ENCODE measurements at regions not wholly inside any gene's neighbourhood (a gene's known extent, or its start where the extent isn't known, plus 50 kb on each side); places are given as distances from the start of the nearest gene placed in this dataset.
"Not testable (repeated sequence)": the region's sequence is repeated elsewhere in the genome, so short reads cannot be mapped to it uniquely, and the experiment has no call there.

DNA sequence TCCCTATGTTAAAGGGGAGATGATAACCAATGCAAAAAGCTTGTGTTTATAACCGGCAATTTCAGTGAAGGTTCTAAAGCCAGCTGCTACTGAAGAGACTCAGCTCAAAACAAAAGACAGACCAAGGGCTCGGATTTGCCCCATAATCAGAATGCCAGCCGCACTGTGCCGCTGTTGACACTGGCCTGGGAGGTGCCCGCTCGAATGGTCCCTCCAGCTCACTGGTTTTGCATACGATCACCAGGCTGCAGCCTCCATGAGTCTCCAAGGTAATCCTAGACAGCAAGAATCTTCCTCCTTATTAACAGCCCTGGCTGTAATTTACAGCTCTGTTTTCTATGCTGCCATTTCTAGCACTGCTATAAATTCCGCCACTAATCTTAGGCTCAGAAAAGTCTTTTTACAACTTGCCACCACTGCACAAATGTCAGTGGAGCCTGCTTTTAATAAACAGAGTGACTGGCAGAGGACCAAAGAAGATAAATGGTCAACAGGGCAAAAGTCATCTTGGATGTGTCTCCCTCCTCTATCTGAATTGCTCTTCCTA, 155.7 kb upstream of the SH3BP4 start:
- DNase-seq = no peak

DNA sequence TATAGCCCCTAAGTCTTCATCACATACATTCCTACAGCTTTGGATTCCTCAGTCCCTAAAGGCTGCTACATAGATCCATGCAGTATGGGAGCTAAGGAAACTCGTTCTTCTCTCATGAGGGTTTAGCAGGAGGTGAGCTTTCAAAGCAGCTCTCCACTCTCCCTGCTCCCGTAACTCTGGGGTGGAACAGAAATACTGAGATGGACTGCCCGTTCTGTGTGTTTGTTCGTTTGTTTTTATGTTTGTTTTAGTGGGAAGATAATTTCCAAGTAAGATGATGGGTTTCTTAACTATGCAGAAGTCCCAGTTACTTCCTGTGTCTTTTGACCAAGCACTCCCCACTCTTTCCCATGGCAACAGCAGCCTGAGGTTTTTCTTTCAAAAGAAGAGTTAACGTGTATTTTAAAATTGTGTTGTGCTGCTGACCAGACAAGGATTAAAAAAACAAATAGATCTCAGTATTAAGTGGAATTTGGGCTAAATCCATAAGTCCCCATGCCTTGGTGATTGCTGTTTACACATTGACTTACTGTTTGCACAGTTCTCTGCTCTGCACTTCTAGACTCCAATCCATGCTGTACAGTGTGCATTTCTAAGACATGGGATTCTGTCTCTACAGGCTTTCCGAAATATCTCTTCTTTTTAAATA, 156.4 kb upstream of the SH3BP4 start:
- DNase-seq = no peak

GRCh38 chr2:234794866-234795265, 157.0 kb upstream of the SH3BP4 start:
- DNase-seq = no peak

- no peak for DNase-seq
Measured at GRCh38 chr2:234793212-234793785, 158.5 kb upstream of the SH3BP4 start.

DNA sequence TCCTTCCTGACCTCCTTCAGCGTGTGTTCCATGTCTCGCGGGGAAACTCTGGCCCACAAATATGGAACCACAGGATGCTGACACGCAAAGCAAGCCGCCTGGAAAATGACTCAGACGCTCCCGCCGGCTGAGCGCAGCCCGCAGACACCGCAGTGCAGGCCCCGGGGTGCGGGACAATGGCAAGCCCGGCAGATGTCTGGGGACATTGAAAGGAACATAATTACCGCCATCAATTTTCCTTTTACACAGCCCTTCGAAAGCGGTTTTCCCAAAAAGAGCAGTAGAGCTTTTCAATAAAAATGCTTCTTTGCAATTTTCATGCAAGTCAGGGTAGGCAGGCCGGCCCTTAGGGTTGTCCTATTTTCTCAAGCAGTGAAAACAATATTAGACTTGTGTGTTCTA, 159.2 kb upstream of the SH3BP4 start:
- no peak for DNase-seq

GRCh38 chr2:234792096-234792495, 159.7 kb upstream of the SH3BP4 start:
- not testable (repeated sequence) for DNase-seq

- DNase-seq = no peak
Measured at GRCh38 chr2:234790380-234790779, 161.4 kb upstream of the SH3BP4 start.

DNA sequence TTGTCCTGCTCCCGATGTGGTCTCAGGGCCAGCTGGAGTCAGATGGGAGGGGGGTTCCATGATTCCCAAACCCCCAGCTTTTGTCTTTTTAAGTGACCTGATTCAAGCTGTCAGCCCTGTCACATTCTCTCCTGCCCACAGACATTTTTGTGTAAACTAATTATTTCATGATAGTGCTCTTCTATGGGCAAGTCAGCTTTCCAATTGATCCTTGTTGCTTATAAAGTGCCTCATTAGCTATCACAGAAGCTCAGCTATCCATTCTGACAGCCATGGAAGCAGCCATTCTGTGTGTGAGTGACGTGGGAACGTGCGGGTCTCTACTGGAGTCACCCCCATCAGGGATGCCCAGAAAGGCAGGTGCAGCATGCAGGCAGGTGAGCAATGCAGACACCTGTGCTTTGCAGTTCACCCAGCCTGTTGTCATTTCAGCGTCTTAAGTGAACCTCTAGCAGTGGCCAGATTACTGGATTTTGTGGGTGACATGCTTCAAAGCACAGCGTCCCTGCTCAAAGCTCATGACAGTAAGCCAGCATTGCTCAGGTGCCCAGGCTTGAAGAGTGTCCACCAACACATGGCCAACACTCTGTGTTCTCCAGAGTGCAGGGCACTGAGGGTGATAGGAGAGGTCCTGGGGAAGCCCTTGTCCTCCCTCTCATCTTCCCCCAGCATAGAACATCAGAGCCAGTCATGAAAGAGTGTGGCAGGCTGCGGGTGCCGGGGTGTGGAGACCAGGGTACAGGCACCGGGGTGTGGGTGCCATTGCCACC, 162.1 kb upstream of the SH3BP4 start:
- no peak for DNase-seq

GRCh38 chr2:234788841-234789240, 163.0 kb upstream of the SH3BP4 start:
- no peak for DNase-seq

- no peak for DNase-seq
Measured at GRCh38 chr2:234788381-234788780, 163.4 kb upstream of the SH3BP4 start.

- no peak for DNase-seq
Measured at GRCh38 chr2:234787114-234787513, 164.7 kb upstream of the SH3BP4 start.

- no peak for DNase-seq
Measured at GRCh38 chr2:234773764-234774409, 177.9 kb upstream of the SH3BP4 start.

GRCh38 chr2:234773129-234773528, 178.7 kb upstream of the SH3BP4 start:
- DNase-seq = no peak

GRCh38 chr2:234772733-234773060, 179.1 kb upstream of the SH3BP4 start:
- no peak for DNase-seq

DNA sequence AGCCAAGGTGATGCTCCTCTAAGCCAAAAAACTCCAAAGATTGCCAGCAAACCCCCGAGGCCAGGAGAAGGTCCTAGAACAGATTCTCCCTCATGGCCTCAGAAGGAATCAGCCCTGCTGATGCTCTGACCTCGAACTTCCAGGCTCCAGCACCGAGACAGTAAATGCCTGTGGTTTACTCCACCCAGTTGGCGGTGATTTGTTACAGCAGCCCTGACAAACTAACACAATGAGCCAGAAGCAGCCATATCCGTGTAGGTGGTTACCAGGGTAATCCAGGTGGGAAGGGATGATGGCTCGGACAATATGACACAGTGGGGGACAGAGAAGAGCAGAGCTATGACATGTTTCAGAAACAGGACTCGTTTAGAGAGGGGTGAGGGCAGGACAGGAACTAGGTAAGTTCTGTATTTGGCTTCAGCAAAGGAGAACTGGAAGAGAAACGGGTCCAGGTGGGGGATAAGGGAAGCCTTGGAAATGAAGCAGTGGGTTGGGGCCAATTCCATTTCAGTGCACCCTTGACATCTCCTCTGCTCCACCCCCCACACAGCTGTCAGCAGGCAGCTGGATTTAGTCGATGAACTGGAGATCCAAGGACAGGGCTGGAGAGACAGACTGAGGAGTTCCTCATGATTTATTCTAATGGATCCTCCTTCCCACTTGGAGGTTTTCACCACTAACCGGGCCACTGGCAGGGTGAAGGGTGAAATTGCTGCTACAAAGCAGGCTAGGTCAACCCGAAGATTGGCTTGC, 179.7 kb upstream of the SH3BP4 start:
- DNase-seq = no peak

DNA sequence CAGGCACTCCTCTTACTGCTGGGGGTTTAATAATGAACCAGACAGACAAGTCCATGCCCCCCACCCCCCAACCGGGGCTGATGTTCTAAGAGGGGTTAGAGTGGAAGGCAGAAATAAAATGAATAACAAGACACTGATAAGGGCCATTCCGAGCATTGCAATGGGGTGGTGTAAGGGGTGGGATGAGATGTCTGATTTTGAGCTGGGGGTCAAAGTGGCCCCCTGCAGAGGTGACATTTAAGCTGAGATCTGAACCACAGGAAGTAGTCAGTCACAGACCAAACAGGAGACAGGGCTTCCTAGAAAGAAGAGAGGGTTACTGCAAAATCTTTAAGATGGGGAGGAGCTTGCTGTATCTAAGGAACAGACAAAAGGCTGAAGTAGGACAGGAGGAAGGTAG, 180.6 kb upstream of the SH3BP4 start:
- no peak for DNase-seq

DNA sequence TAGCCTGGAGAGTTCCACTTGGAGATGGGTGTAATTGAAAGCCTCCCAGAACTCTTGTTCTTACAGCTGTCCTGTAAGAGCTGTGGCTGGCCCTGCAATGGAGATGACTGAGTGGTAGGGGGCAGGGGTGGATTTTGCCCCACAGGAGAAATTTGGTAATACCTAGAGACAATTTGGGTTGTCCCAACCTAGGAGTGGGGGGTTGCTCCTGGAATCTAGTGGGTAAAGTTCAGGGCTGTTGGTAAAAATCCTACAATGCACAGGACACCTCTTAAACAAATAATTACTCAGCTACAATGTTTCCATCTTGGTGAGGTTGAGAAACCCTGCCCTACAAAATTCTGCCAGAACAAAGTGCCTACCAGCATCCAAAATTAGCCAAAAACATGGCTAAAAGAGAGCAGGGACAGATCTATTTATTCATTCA, 181.1 kb upstream of the SH3BP4 start:
- DNase-seq = no peak

DNA sequence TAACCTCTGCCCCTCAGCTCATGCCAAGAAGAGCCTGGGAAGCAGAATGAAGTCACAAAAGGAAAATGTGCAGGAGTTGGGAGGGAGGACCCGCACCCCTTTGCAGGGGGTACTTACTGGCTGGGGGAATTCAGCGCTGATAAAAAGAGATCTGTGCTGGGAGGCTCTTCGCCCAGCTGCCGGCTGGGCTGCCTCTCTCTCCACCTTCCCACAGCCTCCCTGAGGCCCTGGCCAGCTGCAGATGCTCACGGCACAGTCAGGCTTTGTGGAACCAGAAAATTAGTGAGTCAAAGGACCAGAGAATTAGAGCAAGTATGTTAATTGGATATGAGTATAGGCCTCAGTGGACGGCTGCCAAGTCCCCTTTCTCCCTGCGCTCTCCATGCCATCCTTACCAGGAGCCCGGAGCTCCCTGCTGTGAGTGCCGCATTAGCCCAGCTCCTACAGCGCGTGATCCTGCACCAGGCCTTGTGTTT, 181.7 kb upstream of the SH3BP4 start:
- peak; percentile 40 for DNase-seq

GRCh38 chr2:234768608-234769196, 183.1 kb upstream of the SH3BP4 start:
- no peak for DNase-seq

- DNase-seq = no peak
Measured at GRCh38 chr2:234765279-234765678, 186.5 kb upstream of the SH3BP4 start.

DNA sequence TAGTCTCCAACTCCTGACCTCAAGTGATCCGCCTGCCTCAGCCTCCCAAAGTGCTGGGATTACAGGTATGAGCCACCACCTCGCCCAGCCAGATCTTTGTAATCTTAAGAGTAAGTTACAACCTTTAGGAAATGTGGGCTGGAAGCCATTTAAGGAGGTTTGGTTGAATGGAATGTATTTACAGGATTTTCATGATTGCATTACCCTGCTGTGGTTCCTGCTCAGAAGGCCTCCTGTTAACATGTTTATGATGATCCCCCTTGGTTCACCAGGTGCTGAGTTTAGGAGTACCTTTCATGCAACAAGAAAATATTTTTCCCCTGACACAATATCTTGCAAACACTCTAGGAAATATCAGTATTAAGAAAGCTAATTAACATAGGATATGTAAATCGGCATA, 187.4 kb upstream of the SH3BP4 start:
- DNase-seq = no peak

All from NCI-H524 treated with DMSO at 0.1 percent for 48 hours (cell line).